ENCODE measurements at regions not wholly inside any gene's neighbourhood (a gene's known extent, or its start where the extent isn't known, plus 50 kb on each side); places are given as distances from the start of the nearest gene placed in this dataset.

- TF ChIP-seq CTCF (conservative IDR thresholded peaks at IDR 0.05; ENCODE audit: low read depth, low read length) = no peak
- TF ChIP-seq EZH2 (IDR thresholded peaks at IDR 0.05; ENCODE audit: low read length, unreplicated experiment) = no peak
- TF ChIP-seq EZH2phosphoT487 (IDR thresholded peaks at IDR 0.05; ENCODE audit: borderline replicate concordance, low read length) = no peak
These were observed 92.9 kb downstream of the ATP23 start for GRCh38 chr12:58034311-58034710.
